ENCODE measurements at regions not wholly inside any gene's neighbourhood (a gene's known extent, or its start where the extent isn't known, plus 50 kb on each side); places are given as distances from the start of the nearest gene placed in this dataset.
"Not testable (repeated sequence)": the region's sequence is repeated elsewhere in the genome, so short reads cannot be mapped to it uniquely, and the experiment has no call there.

DNA sequence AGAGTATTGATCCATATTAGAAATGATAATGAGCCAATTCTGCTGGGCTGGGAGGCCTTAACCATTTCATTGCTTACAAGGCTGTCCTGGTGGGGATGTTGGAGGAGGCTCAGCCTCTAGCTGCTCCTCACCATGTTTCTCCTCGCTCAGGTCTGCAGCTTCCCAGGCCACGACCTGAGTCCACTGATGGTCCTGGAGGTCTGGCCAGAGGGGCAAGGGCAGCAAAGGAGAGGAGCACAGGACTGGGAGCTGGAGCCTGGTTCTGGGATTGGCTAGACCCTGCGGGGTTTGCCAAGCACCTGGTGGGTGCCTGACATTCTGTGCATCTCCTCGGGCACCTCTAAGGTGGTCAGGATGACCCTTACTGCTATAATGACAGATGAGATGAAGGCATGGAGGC lies 92.6 kb downstream of the KIF26A start:
- no peak for DNase-seq

- no peak for DNase-seq
Measured at GRCh38 chr14:104232070-104232484, 93.7 kb downstream of the KIF26A start.

- not testable (repeated sequence) for DNase-seq
Measured at GRCh38 chr14:104234007-104234786, 95.8 kb downstream of the KIF26A start.

DNA sequence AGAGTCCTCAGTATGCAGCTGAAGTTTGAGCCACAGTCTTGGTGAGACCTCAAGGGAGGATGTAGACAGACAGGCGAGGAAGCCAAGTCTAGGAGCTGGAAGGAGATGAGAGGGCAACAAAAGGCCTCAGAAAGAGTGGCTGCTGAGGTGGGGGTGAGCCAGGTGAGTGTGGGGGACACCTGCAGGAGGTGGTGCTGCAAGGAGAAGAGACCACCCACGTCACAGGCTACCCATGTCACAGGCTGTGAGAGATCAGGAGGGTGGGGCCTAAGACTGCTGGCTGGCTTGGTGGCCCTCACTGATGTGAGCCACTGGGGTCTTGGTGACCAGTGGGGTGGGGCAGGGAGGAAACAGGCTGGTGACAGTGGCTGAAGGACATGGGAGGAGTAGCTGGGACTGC lies 97.3 kb downstream of the KIF26A start:
- DNase-seq, result no peak

DNA sequence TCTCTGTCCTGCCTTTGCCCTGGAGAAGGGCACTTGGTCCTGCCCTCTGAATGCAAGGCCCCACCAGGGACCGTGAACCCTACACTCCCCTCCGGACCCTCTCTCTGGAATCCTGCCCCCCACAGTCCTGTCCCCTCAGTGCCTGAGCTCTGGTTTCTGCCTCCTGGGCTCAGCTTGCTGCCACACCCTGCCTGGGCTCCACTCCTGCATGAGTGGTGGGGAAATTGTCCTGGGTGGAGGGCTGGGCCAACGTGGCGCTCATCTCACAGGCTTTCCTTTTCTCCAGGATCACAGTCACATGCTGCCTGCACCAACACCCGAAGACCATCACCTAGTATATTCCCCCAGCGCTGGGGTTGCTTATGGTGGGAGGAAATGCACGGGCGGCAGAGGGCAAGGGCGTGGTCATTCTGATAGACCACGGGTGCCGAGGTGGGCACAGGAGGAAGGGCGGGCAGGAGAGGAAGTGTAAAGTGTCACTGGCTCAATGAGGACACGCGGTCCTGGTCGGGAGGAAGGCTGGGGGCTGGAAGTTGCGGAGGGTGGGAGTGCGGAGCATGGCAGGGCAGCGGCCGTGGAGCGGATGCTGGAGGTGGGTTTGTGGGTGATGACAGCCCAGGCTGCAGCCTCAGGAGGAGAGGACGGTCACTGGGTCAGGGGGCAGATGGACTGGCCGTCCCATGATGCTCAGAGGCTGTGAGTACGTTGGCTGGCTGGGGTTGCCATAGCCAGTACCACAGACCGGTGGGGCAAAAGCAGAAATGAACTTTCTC lies 99.5 kb downstream of the KIF26A start:
- DNase-seq, result no peak

- no peak for DNase-seq
Measured at GRCh38 chr14:104238424-104239184, 100.2 kb downstream of the KIF26A start.

GRCh38 chr14:104239185-104239775 lies 100.9 kb downstream of the KIF26A start:
- no peak for DNase-seq

DNA sequence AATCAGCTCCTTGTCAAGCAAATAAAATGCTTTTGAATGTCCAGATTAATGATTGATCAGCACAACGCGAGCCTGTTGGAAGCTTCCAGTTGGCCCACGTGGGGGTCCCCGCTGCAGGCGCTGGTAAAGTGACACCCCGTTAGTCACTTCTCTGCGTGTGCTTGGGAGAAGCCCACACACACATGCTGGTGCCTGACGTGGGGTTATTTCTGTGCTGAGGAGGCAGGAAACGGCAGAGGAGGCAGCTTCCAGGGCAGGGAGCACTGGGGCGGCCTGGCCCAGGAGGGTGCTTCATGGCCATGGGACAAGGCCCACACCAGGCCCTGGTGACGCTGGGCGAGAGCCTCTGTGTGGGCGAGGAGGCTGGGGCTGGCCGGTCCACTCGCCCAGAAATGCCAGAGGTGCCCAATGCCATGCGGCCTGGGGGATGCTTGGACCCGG lies 101.5 kb downstream of the KIF26A start:
- DNase-seq, result no peak

GRCh38 chr14:104240434-104241157 lies 102.2 kb downstream of the KIF26A start:
- DNase-seq, result peak; percentile 77

GRCh38 chr14:104243200-104243599 lies 104.8 kb downstream of the KIF26A start:
- no peak for DNase-seq

- DNase-seq, result no peak
Measured at GRCh38 chr14:104244221-104245011, 106.0 kb downstream of the KIF26A start.

GRCh38 chr14:104245075-104245474 lies 106.7 kb downstream of the KIF26A start:
- no peak for DNase-seq

GRCh38 chr14:104245723-104246122 lies 107.3 kb downstream of the KIF26A start:
- DNase-seq, result no peak

GRCh38 chr14:104246401-104247335 lies 108.3 kb downstream of the KIF26A start:
- DNase-seq, result no peak

DNA sequence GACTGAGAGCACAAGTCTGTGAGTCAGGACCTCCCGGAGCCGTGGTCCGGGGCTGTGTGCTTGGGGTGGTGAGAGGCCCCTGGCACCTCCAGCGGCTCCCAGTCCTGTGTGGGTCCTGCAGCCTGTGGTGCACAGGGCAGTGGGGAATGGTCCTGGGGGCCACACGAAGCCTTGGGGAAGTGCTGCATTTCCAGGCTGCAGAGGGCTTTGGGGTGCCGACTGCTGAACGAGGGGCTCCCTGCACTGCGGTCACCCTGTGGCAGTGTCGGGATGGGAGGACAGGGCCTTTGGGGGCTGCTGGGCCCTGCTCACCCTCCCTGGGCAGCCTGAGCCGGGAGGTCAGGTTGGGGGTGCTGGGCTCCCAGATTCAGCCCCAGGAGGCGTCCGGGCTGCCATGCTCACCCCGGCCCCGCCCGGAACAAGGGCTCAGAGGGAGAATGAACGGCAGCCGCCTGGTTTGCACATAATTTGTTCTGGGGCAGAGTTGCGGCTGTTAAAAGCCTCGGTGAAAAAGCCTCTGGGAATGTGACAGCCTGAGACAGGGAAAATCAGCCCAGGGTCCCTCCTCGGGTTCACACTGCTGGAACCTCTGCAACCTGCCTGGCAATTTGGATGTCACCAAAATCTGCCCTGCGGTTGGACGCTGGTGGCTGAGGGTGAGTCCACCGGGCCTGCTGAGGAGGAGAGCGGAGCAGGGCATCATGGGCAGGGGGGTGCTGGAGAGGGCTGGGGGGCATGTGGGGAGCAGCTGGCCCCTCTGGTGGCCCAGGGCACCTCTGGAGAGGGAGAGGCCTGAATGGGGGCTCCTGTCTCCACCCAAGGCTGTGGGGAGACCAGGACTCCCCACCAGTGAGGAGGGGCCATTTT lies 109.2 kb downstream of the KIF26A start:
- no peak for DNase-seq

- no peak for DNase-seq
Measured at GRCh38 chr14:104248203-104249055, 110.0 kb downstream of the KIF26A start.

DNA sequence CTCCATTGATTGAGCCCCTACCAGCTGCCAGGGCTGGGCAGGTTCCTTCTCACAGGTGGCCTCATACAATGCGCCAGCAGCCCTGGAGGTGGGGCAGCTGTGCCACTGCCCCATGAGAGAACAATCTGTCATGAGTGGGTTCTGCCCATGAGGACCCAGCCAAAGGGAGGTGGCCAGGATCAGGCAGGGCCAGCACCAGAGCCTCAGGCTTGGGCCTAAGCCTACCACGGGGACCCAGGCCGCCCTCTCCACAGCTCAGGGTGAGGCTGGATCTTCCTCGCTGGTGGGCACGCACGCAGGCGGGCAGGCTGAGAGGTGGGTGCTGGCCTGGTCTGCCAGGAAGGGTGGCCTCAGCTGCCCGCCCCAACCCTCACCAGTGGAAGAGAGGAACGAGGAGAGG lies 110.7 kb downstream of the KIF26A start:
- DNase-seq, result no peak

DNA sequence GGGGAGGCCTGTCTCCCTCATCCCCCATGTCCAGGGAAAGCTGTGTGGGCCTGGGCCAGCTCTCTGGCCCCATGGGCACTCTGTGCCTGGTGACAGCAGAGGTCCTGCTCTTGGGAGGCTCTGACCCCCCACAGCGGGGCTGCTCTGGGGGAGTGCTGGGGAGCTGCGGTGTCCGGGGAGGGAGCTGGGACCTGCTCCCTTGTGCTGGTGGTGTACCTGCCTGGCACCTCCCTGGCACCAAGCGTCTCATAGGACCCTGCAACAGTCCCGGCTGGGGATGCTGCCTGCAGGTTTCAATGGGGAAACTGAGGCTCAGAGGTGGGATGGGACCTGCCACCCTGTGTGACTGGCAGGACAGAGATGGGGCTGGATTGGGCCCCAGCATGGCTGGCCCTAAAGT lies 111.3 kb downstream of the KIF26A start:
- no peak for DNase-seq

All from NCI-H1092 treated with DMSO at 0.1 percent for 48 hours (cell line).